Muscle layer of duodenum (tissue), 2 donors: ENCODE measurements at regions not wholly inside any gene's neighbourhood (a gene's known extent, or its start where the extent isn't known, plus 50 kb on each side); places are given as distances from the start of the nearest gene placed in this dataset.

Experiments used
- H3K27ac ChIP-seq: one replicate; pipeline ENCODE4 v1.7.0; 2013; ENCODE audit warnings: mild to moderate bottlenecking, low read length
- H3K27me3 ChIP-seq: one replicate; pipeline ENCODE4 v1.7.0; 2013; ENCODE audit warnings: low read depth, mild to moderate bottlenecking, control low read depth, low read length
- H3K36me3 ChIP-seq, 2 donors: one replicate each; pipeline ENCODE4 v1.7.0; 2013; ENCODE audit warnings: low read length in 2 of 2, control low read depth in 1 of 2, mild to moderate bottlenecking in 1 of 2; ENCODE audit not compliant: insufficient read depth in 2 of 2, control insufficient read depth in 1 of 2
- H3K4me1 ChIP-seq, 2 donors: one replicate each; pipeline ENCODE4 v1.7.0; 2013; ENCODE audit warnings: low read length in 2 of 2, mild to moderate bottlenecking in 2 of 2, control low read depth in 1 of 2, moderate library complexity in 1 of 2; ENCODE audit not compliant: insufficient read depth in 2 of 2, control insufficient read depth in 1 of 2
- H3K4me3 ChIP-seq, 2 donors: one replicate each; pipeline ENCODE4 v1.7.0; 2013; ENCODE audit warnings: low read length in 2 of 2, low read depth in 1 of 2, mild to moderate bottlenecking in 1 of 2
- H3K9me3 ChIP-seq, 2 donors: one replicate each; pipeline ENCODE4 v1.7.0; 2013; ENCODE audit warnings: low read length in 2 of 2, control low read depth in 1 of 2, mild to moderate bottlenecking in 1 of 2; ENCODE audit not compliant: control insufficient read depth in 1 of 2
- donor health status: healthy.

DNA sequence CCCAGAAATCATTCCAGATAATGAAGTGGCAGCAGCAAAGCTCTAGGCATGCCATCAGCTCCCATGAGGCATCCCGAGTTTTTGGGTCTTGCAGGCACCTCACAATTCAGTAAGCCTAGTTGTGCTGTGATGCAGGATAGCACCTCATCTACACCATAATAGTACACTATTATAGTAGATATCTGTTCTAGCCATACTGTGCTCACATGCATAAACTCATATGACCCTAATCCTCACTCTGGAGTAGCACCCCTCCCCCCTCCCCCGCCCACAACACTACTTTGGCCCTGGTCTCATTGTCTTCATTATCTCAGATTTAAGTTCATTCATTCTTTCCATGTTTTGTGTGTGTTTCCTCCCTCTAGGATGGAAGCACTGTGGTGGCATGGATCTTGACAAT lies 102.5 kb upstream of the PITX1 start:
- Histone ChIP-seq H3K4me1 (peaks cover 4 to 10% of the 10 kb centered on the region in 2 donors), H3K9me3 (no peaks in the 10 kb centered on the region), H3K36me3 (no peaks in the 10 kb centered on the region), H3K27ac (no peak overlapping the region), H3K27me3 (no peaks in the 10 kb centered on the region), H3K4me3 (no peak overlapping the region)

DNA sequence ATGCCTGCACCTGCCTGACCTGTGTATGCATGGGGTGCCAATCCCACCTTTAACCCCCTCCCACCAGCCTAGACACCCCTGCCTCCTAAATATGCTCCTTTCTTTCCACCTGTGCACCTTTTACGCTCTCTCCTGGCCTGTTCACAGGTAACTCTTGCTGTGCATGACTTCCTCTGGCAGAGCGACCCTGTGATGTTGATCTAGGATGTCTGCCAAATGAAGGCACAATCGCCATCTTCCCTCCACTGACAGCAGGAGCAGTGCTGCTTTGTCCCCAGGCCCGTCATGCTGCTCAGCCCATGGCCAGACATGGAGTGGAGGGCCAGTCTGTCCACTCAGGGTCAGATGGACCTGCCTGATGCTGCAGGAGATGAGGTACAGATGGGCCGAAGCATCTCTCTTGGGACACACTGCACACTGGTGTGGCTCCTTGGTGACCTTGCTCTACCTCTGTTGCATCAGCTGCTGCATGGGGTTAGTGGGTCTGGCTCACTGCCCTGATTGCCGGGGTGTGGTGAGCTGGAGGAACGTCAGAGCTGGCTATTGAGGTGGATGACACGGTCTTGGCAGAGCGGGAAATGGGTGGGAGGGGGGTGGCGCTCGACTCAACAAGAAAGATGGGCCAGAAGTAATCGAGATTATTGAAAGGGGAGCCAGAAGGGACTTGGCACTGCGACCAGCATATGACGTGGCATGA lies 101.7 kb upstream of the PITX1 start:
- H3K36me3 ChIP-seq = no peaks in the 10 kb centered on the region
- no peaks in the 10 kb centered on the region for H3K27me3 ChIP-seq
- no peak overlapping the region for H3K4me3 ChIP-seq
- no peaks in the 10 kb centered on the region for H3K9me3 ChIP-seq
- H3K4me1 ChIP-seq = peaks cover 2 to 4% of the 10 kb centered on the region in 2 donors
- H3K27ac ChIP-seq = no peak overlapping the region

DNA sequence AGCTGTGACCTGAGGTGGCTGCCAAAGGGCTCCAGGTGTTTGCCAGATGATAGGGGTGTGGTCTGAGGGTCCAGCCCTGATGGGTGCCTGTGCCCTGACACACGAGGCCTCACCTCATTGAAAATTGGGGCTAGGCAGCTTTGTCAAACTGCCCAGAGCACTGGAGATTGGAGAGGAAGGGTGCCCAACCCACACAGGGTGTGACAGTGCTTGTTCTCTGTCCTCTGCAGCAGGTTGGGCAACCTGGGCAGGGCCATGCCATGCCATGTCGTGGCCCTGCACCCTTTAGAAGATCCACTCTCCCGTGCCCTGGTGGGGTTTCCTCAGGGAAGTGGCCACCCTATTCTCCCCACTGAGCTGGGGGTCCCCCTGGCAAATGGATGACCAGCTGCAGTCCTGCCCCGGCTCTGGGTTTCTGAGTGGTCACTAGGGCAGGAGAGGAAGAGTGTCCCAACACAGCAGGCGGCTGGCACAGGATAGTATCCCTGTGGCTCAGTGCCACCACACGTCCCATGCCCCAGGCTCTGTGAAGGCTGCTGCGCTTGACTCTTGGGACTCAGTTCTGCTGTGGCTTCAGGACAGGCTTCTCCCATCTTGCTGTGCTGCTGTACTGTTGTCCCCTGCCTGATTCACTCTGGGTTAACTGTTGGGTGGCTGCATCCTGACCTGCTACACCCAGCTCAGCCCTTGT lies 100.8 kb upstream of the PITX1 start:
- Histone ChIP-seq H3K27me3 (no peaks in the 10 kb centered on the region), H3K4me3 (no peak overlapping the region), H3K36me3 (no peaks in the 10 kb centered on the region), H3K4me1 (peaks cover 0 to 4% of the 10 kb centered on the region in 2 donors), H3K9me3 (no peaks in the 10 kb centered on the region), H3K27ac (no peak overlapping the region)

DNA sequence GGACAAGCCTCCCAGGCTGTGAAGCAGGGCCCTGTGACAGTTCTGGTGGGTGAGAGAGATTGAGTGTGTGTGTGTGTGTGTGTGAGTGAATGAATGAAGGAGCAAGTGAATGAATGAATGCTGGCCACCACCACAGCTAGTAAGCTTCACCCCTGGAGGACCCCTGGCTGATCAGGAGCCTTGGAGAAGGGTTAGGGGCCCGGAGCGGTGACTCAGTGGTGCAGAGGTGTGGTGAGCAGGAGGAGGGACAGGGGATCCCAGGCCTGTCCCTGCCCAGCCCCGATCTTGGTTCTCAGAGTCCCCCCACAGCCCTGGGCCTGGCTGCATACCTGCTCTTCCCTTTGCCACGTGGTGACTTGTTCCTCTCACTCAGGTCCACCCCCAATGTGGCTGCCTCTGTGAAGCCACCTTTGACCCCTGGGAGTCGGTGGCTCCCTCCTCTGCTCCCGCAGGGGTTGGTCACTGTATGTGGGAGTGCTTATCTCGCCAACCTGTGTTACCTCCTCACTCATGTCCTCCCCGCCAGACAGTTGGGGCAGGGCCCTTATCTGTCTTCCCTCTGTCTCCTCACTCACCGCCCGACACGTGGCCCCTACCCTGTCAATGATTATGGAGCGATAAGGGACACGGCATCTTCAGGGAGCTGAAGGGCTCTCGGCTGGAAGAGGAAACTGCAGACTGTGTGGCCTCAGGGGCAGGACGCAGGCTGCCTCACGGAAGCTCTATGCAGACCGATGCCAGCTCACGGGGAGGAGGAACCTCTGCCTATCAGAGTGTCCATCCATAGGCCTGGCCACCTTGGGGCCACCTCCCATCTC lies 99.9 kb upstream of the PITX1 start:
- H3K4me1 ChIP-seq = no peaks in the 10 kb centered on the region

DNA sequence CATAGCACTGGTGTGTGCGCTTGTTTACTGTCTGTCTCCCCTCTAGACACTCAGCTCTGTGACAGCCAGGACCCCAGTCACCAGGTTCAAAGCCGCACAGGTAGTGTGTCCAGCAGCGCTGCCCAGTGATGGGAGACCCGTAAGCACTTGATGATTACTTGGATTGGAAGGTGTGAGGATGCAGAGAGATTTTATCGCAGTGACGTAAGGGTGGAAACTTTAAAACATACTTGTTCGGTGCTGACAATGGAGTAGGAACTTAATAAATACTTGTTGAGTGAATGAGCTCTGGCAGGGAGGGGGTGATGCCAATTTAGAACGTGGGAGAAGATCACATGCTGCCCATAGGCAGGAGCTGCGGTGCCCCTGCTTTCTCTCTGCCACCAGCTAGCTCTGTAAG lies 99.2 kb upstream of the PITX1 start:
- Histone ChIP-seq H3K9me3 (no peaks in the 10 kb centered on the region), H3K27ac (no peak overlapping the region), H3K4me3 (no peak overlapping the region), H3K36me3 (no peaks in the 10 kb centered on the region), H3K27me3 (no peaks in the 10 kb centered on the region), H3K4me1 (peaks cover 0 to 2% of the 10 kb centered on the region in 2 donors)

More for the DNA sequence above, 99.9 kb upstream of the PITX1 start:
- no peaks in the 10 kb centered on the region for H3K27me3 ChIP-seq
- H3K27ac ChIP-seq = no peak overlapping the region
- no peaks in the 10 kb centered on the region for H3K36me3 ChIP-seq
- H3K4me3 ChIP-seq = no peak overlapping the region
- no peaks in the 10 kb centered on the region for H3K9me3 ChIP-seq

DNA sequence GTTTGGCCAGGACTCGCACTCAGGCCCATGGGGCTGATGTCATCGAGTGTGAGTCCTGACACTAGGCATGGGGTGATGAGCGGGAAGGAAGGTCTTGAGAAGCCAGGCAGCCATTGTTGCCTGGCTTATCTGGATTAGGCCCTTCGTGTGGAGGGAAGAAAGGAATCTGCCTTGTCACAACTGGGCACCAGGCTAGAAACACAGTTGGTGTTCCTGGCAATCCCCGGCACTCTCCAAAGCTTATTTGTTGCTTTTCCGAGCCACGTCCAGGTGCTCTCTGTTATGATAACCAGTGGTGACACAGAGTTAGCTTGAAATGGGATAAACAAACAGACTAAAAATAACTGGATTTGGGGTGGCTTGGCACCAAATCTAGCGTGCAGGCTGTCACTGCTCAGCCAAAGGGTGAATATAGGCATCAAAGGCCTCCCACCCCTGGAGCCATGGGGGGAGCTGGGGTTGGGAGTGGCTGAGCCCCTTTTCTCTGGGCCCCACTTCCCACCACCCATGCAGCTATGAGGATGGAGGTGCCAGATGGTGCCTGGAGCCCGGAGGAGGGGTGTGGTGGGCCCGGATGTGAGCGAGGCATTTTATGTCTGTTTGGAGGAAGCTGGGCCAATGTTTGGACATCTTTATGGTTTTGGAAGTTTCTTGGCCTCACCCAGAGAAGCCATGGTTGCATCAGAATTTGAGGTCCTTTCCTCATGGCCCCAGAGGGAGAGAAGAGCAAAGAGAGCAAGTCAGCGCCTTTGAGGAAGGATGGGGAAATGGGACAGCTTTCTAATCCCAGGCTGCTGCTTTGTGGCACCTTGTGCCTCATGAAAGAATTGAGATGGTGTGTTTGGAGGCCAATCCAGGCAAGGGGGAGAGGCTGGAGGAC lies 98.0 kb upstream of the PITX1 start:
- H3K9me3 ChIP-seq = no peaks in the 10 kb centered on the region
- H3K4me1 ChIP-seq = peaks cover 0 to 7% of the 10 kb centered on the region in 2 donors
- H3K27me3 ChIP-seq = no peaks in the 10 kb centered on the region

DNA sequence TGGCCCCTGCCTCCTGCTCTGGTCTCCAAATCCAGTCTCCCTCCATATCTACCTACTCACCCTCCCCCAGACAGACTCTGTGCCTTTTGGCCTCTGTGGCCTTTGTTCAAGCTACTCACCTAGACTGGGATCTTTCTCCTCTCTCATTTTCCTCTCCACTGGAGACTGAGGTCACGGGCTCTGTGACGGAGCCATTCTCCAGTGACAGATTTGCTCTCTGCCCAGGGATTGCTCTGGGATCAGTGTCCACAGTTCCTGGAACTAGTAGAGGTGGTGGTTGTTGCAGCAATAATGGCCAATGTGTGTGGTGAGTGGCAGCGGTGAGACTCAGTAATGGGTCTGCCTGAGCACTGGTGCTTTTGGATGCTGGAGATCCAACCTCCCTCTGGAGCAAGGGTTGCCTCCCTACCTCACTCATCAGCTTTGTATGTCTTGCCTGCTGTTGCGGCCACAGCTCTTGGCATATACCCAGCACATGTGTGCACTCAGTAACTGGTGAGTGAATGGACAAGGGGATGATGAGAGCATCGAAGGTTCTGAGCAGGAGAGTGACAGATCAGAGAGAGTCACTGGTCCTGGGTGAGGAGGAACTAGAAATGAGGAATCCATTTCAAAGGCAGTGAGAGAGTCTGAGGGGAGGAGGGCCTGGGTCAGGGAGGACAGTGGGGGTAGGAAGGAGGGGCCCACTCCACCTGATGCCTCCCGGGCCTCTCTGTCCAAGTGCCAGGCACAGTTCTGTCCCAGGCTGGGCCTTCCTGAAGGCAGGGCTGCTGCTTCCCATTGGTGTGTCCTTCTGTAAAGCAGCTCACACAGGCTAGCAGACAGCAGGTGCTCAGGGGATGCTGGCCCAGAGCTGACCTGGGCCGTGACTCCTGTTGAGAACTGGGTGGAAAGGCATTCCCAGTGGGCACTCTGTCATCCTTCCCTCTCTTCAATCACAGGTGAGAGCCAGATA lies 96.5 kb upstream of the PITX1 start:
- peaks cover 0 to 7% of the 10 kb centered on the region in 2 donors for H3K4me1 ChIP-seq
- H3K27me3 ChIP-seq = no peaks in the 10 kb centered on the region
- no peaks in the 10 kb centered on the region for H3K36me3 ChIP-seq
- no peak overlapping the region for H3K4me3 ChIP-seq
- no peaks in the 10 kb centered on the region for H3K9me3 ChIP-seq
- no peak overlapping the region for H3K27ac ChIP-seq

More for the DNA sequence above, 98.0 kb upstream of the PITX1 start:
- Histone ChIP-seq H3K27ac (no peak overlapping the region), H3K36me3 (no peaks in the 10 kb centered on the region), H3K4me3 (no peak overlapping the region)

DNA sequence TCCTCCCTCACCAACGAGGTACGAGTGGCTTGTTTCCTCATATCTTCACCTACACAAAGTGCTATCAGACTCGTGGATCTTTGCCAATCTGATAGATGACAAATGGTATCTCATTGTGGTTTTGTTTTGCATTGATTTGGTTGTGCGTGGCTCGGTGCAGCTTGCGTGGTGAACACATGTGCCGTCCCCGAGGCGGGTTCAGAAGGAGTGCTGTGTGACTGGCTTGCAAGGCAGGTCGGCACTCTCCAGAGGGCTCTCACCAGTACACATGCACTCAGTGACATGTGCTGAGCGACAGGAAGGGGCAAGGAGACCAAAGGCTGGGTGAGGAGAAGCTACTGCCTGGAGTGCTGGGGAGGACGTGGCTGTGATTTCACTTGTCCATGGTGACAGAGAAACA lies 95.3 kb upstream of the PITX1 start:
- H3K4me3 ChIP-seq = no peak overlapping the region
- H3K36me3 ChIP-seq = no peaks in the 10 kb centered on the region
- peaks cover 0 to 7% of the 10 kb centered on the region in 2 donors for H3K4me1 ChIP-seq
- no peaks in the 10 kb centered on the region for H3K27me3 ChIP-seq
- no peak overlapping the region for H3K27ac ChIP-seq
- no peaks in the 10 kb centered on the region for H3K9me3 ChIP-seq

DNA sequence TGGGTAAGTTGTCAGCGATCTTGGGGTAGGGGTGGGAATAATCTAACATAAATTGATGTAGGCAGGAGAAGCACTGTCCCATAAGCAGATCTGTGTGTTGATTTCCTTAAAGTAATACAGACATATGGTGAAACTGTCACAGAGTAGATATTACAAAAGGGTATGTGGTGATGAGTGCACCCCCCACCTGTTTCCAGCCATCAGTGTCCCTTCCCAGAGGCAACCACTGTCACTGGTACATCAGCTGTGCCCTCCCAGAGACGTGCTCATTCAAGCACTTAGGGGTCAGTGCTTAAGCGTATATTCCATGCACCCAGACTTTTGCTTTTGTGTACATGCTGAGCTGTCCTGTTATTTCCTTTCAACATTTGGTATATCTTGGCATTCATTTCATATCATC lies 94.3 kb upstream of the PITX1 start:
- H3K4me3 ChIP-seq = no peak overlapping the region
- H3K4me1 ChIP-seq = peaks cover 0 to 7% of the 10 kb centered on the region in 2 donors
- H3K27ac ChIP-seq = no peak overlapping the region
- no peaks in the 10 kb centered on the region for H3K36me3 ChIP-seq
- H3K27me3 ChIP-seq = no peaks in the 10 kb centered on the region
- no peaks in the 10 kb centered on the region for H3K9me3 ChIP-seq
